DMS79 (cell line): ENCODE measurements at regions not wholly inside any gene's neighbourhood (a gene's known extent, or its start where the extent isn't known, plus 50 kb on each side); places are given as distances from the start of the nearest gene placed in this dataset.
"Not testable (repeated sequence)": the region's sequence is repeated elsewhere in the genome, so short reads cannot be mapped to it uniquely, and the experiment has no call there.

Experiments used
- DNase-seq: peaks from one replicate; lab custom pipeline; 2025; lab: John Stamatoyannopoulos, UW

DNA sequence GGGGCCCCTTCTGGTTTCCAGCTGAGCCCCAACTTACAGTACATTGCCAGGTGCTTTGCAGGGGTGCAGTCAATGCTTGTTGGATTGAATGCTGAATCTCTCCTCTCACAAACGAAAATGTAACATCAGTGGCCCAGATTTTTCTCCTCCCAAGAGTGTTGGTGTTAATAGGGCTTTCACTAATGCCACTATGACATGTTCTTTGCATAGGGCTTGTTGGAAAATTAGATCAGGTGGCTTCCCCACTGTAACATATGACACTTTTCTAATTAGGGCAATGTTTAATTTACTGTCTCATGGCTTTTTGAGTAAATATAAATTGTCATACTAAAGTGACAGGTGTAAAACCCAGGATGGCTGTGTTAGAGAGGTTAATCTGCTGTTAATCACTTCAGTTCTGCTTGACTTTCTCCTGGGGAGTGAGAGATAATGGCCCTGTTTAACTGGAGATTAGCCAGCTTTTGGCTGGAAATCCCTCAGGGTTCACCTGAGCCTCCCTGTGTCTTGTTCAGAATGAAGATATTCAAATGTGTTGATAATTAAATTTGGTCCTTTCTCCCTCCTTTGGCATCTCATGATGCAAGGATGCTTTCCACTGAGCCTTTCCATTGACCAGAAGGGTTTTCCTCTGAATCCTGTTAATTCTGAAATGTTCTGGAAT is 502.3 kb downstream of the RBFOX1 start:
- no peak for DNase-seq

DNA sequence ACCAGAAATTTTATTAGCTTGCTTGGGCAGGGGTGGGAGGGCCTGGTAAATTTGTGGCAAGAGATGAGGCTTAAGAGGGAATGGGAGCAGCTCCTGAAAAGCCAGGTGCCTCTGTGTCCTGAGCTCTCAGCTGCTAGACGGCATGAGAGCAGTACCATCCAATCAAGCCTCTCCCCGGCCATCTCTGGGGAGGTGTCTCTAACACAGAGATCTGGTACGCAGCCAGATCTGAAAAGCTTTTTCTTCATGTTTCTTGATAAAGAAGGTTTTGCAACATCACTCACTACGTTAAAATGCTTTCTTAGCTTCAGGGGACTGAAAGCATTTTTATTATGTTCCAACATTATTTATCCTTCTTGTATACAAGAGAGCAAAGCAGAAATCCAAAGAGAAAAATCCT is 488.2 kb downstream of the RBFOX1 start:
- DNase-seq, result no peak

DNA sequence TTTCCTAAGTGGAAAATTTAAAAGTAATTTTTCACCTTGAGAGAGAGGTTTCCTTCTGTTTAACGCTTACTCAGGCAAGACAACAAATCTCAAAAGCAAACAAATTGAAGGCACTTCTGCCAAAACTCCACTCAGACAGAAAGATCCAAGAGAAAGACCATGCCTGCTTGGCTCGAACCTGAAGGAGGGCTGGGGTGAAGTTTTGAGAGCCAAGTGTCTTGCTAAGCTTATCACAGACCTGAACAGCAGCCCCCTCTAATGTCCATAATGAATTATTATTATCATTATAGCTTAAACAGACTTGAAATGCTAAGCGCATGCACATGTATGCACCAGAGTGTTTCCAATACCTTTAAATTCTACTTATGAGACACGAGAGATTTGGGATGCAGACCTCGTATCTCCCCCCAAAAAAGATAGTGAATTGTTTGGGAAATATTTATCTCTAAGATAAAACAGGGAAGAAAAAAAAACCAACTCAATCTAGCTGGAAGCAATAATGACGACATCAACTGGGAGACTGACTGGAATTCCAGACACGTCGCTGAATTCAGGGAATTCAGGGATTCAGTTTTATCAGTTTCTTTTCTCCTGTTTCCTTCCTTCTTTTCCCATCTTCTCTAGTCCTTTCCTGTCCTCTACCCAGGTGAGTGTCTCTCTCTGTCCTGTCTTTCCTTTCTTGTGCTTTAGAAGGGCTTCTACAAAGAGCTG is 473.2 kb downstream of the RBFOX1 start:
- DNase-seq, result peak; percentile 92

DNA sequence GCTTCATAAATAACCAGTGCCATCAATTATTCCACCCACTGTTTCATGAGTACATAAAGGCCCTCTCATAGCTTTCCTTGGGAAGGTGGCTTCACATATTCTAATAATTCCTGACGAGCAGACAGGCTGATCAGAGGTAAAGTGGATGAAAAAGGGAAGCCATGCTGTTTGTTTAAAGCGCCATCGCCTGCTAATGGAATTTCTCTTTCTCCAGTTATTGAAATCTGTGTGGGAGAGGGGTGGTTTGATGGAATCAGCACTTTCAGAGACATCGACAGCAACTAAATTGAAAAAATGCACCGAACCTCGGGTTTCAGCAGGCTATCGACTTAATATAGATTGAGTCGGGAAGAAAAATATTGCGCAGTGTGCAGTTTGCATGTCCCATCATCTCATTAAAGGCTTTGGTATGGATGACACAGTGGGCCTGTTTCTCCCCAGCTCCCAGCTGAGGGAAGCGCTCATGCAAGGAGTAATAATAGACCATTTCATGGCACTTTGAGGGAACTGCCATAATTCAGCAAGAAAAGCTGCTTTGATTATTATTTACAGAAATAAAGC is 472.1 kb downstream of the RBFOX1 start:
- no peak for DNase-seq

DNA sequence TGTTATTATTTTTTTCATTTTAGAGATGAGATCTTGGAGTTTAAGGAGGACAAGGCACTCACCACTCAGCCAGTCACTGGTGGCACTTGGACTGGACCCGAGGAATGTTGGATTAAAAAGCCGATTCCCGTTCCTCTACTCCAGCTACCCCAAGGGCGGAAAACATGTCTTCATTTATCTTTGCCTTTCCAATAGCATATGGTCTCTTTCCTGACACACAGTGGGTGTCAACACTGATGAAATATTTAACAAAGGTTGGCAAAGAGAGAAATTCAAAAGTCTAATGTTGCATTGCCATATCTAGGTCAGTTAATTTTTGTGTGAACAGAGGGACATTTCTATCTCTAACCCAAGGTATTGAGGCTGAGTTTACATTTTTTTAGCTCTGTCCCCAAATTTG is 459.7 kb downstream of the RBFOX1 start:
- DNase-seq, result no peak

DNA sequence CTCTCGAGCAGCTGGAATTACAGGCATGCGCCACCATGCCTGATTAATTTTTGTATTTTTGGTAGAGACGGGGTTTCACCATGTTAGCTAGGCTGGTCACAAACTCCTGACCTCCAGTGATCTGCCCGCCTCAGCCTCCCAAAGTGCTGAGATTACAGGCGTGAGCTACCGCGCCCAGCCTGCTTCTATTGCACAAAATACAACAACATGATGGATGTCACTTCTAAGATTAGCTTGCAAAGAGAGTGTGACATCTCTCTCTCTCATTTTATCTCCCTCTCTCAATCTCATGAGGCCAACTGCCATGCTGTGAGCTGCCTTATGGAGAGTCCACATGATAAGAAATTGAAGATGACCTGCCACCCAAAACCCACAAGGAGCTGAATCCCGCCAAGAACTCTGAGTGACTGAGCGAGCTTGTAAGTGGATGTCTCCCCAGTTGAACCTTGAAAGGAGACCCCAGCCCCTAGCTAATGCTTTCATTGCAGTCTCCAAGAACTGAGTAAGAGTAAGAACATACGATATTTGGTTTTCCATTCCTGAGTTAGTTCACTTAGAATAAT is 458.5 kb downstream of the RBFOX1 start:
- no peak for DNase-seq

DNA sequence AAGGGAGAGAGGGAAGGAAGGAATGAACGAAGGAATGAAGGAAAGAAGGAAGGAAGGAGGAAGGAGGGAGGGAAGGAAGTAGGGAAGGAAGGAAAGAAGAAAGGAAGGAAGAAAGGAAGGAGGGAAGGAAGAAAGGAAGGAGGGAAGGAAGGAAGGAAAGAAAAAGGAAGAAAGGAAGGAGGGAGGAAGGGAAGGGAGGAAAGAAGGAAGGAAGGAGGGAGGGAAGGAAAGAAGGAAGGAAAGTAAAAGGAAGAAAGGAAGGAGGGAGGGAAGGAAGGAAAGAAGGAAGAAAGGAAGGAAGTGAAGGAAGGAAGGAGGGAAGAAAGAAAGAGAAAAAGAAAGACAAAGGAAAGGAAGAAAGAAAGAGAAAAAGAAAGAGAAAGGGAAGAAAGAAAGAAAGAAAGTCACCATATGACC is 442.4 kb downstream of the RBFOX1 start:
- DNase-seq, result no peak

DNA sequence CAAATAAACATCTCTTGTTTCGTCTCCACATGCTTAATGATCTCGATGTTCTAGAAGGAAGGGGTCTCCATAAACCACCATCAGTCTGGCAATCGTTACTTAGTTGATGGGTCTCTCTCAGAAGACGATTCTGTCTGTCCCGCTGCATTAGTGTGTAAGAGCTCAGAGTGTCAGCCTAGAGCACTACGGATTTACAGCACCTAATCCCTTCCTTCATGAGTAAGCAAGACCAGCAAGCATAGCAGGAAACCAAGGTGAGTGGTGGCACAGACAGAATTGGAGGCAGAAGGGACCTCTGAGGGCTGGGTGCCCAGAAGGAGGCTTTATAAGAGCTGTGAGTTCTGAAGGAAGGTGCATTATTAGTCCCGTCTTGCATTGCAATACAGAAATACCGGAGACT is 440.1 kb downstream of the RBFOX1 start:
- DNase-seq, result no peak

DNA sequence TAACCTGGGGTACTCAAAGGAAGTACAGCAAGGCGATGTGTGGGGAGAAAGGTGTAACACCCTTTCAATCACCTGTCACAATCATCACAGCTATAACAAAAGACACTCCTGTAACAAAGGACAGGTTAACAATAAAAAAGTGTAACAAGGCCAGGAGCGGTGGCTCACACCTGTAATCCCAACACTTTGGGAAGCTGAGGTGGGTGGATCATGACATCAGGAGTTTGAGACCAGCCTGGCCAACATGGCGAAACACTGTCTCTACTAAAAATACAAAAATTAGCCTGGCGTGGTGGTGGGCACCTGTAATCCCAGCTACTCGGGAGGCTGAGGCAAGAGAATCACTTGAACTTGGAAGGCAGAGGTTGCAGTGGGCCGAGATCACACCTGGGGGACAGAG is 436.4 kb downstream of the RBFOX1 start:
- DNase-seq, result not testable (repeated sequence)

DNA sequence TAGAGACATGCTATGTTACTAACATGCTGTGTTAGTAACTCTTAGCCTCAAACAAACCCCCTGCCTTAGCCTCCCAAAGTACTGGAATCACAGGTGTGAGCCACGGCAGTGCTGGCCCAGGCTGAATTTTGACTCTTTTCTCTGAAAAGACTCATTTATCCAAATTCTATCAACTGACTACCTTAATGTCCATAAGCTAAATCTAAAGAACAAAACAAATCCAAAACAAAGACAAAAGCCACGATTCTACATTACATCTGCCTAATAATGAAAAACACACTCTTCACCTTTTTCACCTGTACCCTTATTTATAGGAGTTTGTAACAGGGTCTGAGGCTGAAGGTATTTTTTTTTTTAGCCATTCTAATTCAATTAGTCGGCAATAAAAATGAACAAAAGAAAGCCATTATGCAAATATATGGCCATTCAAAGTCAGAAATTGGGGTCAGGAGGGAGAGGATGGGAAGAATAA is 432.5 kb downstream of the RBFOX1 start:
- DNase-seq, result no peak

DNA sequence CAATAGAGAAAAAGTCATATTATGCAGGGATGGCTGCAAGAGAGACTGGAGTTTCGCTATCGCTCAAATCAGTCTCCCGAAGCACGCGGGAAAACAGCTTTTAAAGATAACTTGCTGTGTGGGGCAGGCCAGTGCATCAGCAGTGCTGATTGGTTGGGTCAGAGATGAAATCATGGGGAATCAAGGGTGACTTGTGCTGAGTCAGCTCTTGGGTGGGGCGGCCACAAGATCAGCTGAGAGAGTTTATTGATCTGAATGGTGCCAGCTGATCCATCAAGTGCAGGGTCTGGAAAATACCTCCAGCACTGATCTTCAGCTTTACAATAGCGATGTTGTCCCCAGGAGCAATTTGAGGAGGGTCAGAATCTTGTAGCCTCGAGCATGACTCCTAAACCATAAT is 430.5 kb downstream of the RBFOX1 start:
- DNase-seq, result no peak
